B cell (primary cell): ENCODE measurements at regions not wholly inside any gene's neighbourhood (a gene's known extent, or its start where the extent isn't known, plus 50 kb on each side); places are given as distances from the start of the nearest gene placed in this dataset.

Source experiments
- ATAC-seq: fragments of 200-7000 bp; cut with Tn5 transposase; one replicate; pipeline ENCODE4 v1.10.0; 2021; ENCODE audit warnings: low read depth, mild to moderate bottlenecking, moderate number of reproducible peaks, moderate library complexity
- CTCF ChIA-PET: fragments of 350-600 bp; sonication (Branson Sonifier 250); formaldehyde crosslinking; loops from one replicate; lab custom pipeline; 2021; ENCODE audit warnings: antibody characterized with exemption, inconsistent platforms; lab: Charles Lee
- POLR2A ChIA-PET: fragments of 350-600 bp; sonication (Branson Sonifier 250); formaldehyde crosslinking; loops from one replicate; lab custom pipeline; 2021; ENCODE audit warnings: antibody characterized with exemption; lab: Charles Lee
- DNase-seq: peaks from one replicate; pipeline ENCODE4 v3.0.0; 2013
- H2AFZ ChIP-seq: 2 replicates; pipeline ENCODE4 v1.6.1; 2012; ENCODE audit warnings: mild to moderate bottlenecking, low read depth, low read length; ENCODE audit not compliant: insufficient read depth, poor library complexity, severe bottlenecking
- H3K27ac ChIP-seq, 2 donors: 1 replicate in 1 of 2; 2 replicates in 1 of 2; pipeline ENCODE4 v1.5.1; 2012 to 2013; ENCODE audit warnings: low read length in 2 of 2, mild to moderate bottlenecking in 2 of 2, moderate library complexity in 1 of 2
- H3K27me3 ChIP-seq, 4 experiments: fragments of 200-600 bp in 1 of 4; sonication (generic) in 1 of 4; replicated peaks in 1 of 4; 1 replicate in 2 of 4; 2 replicates in 2 of 4; pipeline versions ENCODE4 v1.6.1 to v1.7.0; 2013 to 2016; ENCODE audit warnings: low read length in 3 of 4, mild to moderate bottlenecking in 2 of 4, mixed read lengths in 1 of 4, moderate library complexity in 1 of 4; ENCODE audit not compliant: insufficient read depth in 4 of 4, control insufficient read depth in 3 of 4; ENCODE audit errors: control extremely low read depth in 1 of 4
- H3K36me3 ChIP-seq, 2 experiments: replicated peaks in 1 of 2; 1 replicate in 1 of 2; 2 replicates in 1 of 2; pipeline versions ENCODE4 v1.6.1 to v1.7.1; 2013; ENCODE audit warnings: low read length in 1 of 2; ENCODE audit not compliant: insufficient read depth in 2 of 2, control insufficient read depth in 1 of 2; ENCODE audit errors: control extremely low read depth in 1 of 2, extremely low read depth in 1 of 2
- H3K4me1 ChIP-seq, 2 donors: fragments of 200-600 bp in 1 of 2; sonication (generic) in 1 of 2; 1 replicate in 1 of 2; 2 replicates in 1 of 2; pipeline versions ENCODE4 v1.5.1 to v1.6.1; 2013 to 2017; ENCODE audit warnings: low read length in 2 of 2; ENCODE audit not compliant: control insufficient read depth in 2 of 2, insufficient read depth in 2 of 2
- H3K4me2 ChIP-seq: replicated peaks from 2 replicates; pipeline ENCODE3; 2012; ENCODE audit warnings: mild to moderate bottlenecking, low read depth, low read length; ENCODE audit not compliant: poor library complexity, severe bottlenecking
- H3K4me3 ChIP-seq, 5 experiments: fragments of 200-600 bp in 1 of 5; sonication (generic) in 1 of 5; 1 replicate in 3 of 5; 2 replicates in 2 of 5; pipeline versions ENCODE4 v1.5.1 to v1.7.0; 2011 to 2016; ENCODE audit warnings: low read length in 4 of 5, mild to moderate bottlenecking in 4 of 5, low read depth in 2 of 5, control low read depth in 1 of 5, moderate library complexity in 1 of 5; ENCODE audit not compliant: insufficient read depth in 1 of 5; ENCODE audit errors: control extremely low read depth in 1 of 5, extremely low read depth in 1 of 5
- H3K79me2 ChIP-seq: fragments of 200-600 bp; sonication (generic); one replicate; pipeline ENCODE4 v1.6.0; 2016; ENCODE audit warnings: low read length; ENCODE audit not compliant: control insufficient read depth, insufficient read depth
- H3K9ac ChIP-seq: fragments of 200-600 bp; sonication (generic); 2 replicates; pipeline ENCODE4 v1.6.1; 2017; ENCODE audit warnings: mild to moderate bottlenecking, low read length, moderate library complexity
- H3K9me3 ChIP-seq, 3 donors: one replicate each; pipeline versions ENCODE4 v1.6.1 to v1.7.1; 2013; ENCODE audit warnings: low read length in 2 of 3; ENCODE audit not compliant: control insufficient read depth in 2 of 3, insufficient read depth in 1 of 3; ENCODE audit errors: control extremely low read depth in 1 of 3
- H4K20me1 ChIP-seq: 2 replicates; pipeline ENCODE4 v1.6.0; 2012; ENCODE audit warnings: mild to moderate bottlenecking, low read length; ENCODE audit not compliant: insufficient read depth, control insufficient read depth, poor library complexity, severe bottlenecking
- H3K27ac Mint-ChIP-seq: one replicate; pipeline ENCODE4 v1.8.0; 2021; ENCODE audit warnings: mixed read lengths
- H3K27me3 Mint-ChIP-seq: one replicate; pipeline ENCODE4 v1.8.0; 2021; ENCODE audit warnings: mixed read lengths
- H3K4me1 Mint-ChIP-seq: one replicate; pipeline ENCODE4 v1.8.0; 2021; ENCODE audit warnings: mixed read lengths
- H3K4me3 Mint-ChIP-seq: one replicate; pipeline ENCODE4 v1.8.0; 2021; ENCODE audit warnings: mixed read lengths
- H3K9me3 Mint-ChIP-seq: one replicate; pipeline ENCODE4 v1.8.0; 2022; ENCODE audit warnings: mixed read lengths; ENCODE audit not compliant: insufficient read depth
- EZH2 ChIP-seq: IDR thresholded peaks from 2 replicates; pipeline ENCODE4 v1.6.1; 2012; ENCODE audit warnings: borderline replicate concordance, low read depth, mild to moderate bottlenecking, moderate library complexity, low read length; ENCODE audit not compliant: insufficient read depth, poor library complexity, severe bottlenecking
- WGBS: methylation state at CpG from one replicate; pipeline ENCODE4 v1.1.5; 2013; ENCODE audit warnings: missing lambda C conversion rate; ENCODE audit not compliant: insufficient coverage; 5-methylcytosine and 5-hydroxymethylcytosine counted together
- intact Hi-C: fragments of 100-400 bp; cut with micrococcal nuclease; formaldehyde crosslinking; loops from one replicate; pipeline ENCODE4 v1.10.0; 2022
- TF ChIP-seq, protein P1 (sequence below): fragments of 200-600 bp; IDR thresholded peaks from one replicate; pipeline ENCODE4 v1.8.0; 2022; ENCODE audit warnings: antibody characterized with exemption, mild to moderate bottlenecking

DNA sequence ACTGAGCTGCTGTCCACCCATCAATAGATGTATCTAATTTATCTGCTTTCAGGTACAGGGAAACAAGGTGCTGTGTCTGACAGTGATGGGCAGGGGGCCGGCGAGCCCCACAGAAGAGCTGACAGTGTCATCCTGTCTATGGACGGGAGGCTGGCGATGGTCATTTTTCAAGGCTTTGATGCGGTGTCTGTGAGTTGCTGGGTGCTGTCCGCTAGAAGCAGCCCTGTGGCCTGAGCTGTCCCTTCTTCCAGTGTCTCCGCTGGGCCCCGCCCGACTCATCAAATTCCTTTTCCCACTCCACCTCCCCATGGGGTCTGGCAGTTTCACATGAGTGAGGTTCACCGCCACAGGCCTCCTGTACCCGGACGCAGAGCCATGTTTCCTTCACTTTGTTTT lies 161.4 kb upstream of the PMEPA1 start:
- no peaks in the 10 kb centered on the region for H3K36me3 ChIP-seq
- Mint-ChIP-seq H3K27me3 (peaks cover 34% of the 10 kb centered on the region), H3K4me3 (no peak overlapping the region), H3K27ac (no peak overlapping the region), H3K9me3 (no peaks in the 10 kb centered on the region), H3K4me1 (no peaks in the 10 kb centered on the region)
- H2AFZ ChIP-seq = no peak overlapping the region
- no peak for TF ChIP-seq EZH2
- TF ChIP-seq, protein P1, sequence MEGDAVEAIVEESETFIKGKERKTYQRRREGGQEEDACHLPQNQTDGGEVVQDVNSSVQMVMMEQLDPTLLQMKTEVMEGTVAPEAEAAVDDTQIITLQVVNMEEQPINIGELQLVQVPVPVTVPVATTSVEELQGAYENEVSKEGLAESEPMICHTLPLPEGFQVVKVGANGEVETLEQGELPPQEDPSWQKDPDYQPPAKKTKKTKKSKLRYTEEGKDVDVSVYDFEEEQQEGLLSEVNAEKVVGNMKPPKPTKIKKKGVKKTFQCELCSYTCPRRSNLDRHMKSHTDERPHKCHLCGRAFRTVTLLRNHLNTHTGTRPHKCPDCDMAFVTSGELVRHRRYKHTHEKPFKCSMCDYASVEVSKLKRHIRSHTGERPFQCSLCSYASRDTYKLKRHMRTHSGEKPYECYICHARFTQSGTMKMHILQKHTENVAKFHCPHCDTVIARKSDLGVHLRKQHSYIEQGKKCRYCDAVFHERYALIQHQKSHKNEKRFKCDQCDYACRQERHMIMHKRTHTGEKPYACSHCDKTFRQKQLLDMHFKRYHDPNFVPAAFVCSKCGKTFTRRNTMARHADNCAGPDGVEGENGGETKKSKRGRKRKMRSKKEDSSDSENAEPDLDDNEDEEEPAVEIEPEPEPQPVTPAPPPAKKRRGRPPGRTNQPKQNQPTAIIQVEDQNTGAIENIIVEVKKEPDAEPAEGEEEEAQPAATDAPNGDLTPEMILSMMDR = no peak
- peaks cover 0 to 21% (median 0%) of the 10 kb centered on the region in 3 donors for H3K9me3 ChIP-seq
- no peak overlapping the region for H3K4me2 ChIP-seq
- no peak overlapping the region for H3K27ac ChIP-seq
- H4K20me1 ChIP-seq = no peaks in the 10 kb centered on the region
- H3K27me3 ChIP-seq = peaks cover 0 to 25% (median 3%) of the 10 kb centered on the region in 4 experiments
- POLR2A ChIA-PET = no interaction called here
- no peaks in the 10 kb centered on the region for H3K4me1 ChIP-seq
- H3K79me2 ChIP-seq = no peaks in the 10 kb centered on the region
- no peak overlapping the region for H3K4me3 ChIP-seq
- intact Hi-C loops = no loop called here
- no peak overlapping the region for H3K9ac ChIP-seq
- WGBS = 92% methylated on average over 11 of the region's 12 CpGs
- CTCF ChIA-PET = no interaction called here
- no peak for ATAC-seq
- no peak for DNase-seq

DNA sequence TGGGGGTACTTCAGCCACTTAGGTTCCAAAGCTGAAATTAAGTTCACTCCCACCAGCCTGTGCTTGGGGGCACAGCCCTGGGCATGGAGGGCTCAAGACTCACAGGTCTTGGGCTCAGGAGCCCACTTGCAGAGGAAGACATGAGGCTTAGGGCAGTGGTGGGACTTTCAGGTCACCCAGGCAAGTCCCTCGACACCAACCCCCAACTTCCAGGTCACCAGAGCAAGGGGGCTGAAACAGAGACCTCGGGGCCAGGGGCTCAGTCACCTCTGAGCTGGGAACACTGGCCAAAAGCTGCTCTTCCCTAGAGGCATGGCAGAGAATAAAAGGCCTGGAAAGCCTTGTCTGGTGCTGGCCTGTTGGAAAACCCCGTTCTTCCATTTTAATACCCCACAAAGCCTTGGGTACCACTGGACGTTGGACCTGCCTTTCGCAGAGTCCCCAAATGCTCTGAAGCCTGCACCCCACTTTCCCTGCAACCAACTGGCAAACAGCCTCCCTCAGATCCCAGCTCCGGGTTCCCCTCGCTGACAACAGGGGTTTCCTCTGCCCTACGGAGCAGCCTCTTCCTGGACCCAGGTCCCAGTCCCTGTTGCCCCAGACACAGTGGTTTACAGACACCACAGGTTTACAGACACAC lies 160.9 kb upstream of the PMEPA1 start:
- Histone ChIP-seq H3K4me1 (no peaks in the 10 kb centered on the region), H3K4me2 (no peak overlapping the region), H3K4me3 (no peak overlapping the region), H3K9me3 (peaks cover 0 to 21% (median 0%) of the 10 kb centered on the region in 3 donors), H4K20me1 (no peaks in the 10 kb centered on the region), H3K9ac (no peak overlapping the region), H3K79me2 (no peaks in the 10 kb centered on the region), H3K27ac (no peak overlapping the region), H3K36me3 (no peaks in the 10 kb centered on the region), H2AFZ (no peak overlapping the region), H3K27me3 (peaks cover 0 to 25% (median 5%) of the 10 kb centered on the region in 4 experiments)
- no peaks in the 10 kb centered on the region for H3K4me1 Mint-ChIP-seq
- ATAC-seq = no peak
- no peak overlapping the region for H3K27ac Mint-ChIP-seq
- H3K4me3 Mint-ChIP-seq = no peak overlapping the region
- POLR2A ChIA-PET = no interaction called here
- 80% methylated on average over 8 of the region's 8 CpGs for WGBS
- H3K27me3 Mint-ChIP-seq = peaks cover 39% of the 10 kb centered on the region
- intact Hi-C loops = no loop called here
- no peak for DNase-seq
- CTCF ChIA-PET = no interaction called here
- no peaks in the 10 kb centered on the region for H3K9me3 Mint-ChIP-seq
- TF ChIP-seq, protein P1 = no peak
- TF ChIP-seq EZH2 = no peak
